ENCODE measurements at regions not wholly inside any gene's neighbourhood (a gene's known extent, or its start where the extent isn't known, plus 50 kb on each side); places are given as distances from the start of the nearest gene placed in this dataset.

DNA sequence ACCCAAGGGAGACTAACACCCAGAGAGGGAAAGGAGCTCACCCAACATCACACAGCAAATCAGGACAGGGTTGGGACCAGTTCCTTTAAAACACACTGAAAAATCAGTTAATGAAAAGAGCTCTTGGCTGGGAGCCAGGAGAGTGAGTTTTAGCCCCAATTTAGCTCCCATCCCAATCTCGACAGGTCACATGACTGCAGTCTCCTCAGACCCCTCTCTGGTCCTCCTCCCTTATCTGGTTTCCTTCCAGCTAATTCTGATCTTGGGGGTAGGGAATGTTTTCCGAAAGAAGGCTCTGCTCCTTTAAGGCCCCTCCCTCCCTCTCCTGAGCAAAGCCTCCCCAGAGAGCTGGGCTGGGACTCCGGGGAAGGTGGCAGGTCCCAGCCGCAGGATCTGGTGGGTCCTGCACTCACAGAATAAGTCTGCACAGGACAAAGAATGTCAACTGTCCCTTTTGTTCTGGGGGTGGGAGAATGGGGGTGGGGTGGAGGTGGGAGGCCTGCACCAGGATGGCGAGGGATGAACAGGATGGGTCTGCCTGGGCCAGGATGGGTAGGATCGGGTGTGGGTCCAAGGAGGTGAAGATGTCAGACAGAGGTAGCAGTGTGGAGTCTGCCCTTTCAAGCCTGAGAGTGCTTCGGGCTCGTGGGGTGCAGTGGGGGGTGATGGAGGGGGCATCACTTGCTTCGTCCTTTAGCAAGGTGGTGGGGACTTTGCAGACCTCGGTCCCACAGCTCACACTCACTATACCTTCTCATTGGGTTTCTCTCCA, 57.3 kb upstream of the SSBP3 start:
- TF ChIP-seq, protein P1, sequence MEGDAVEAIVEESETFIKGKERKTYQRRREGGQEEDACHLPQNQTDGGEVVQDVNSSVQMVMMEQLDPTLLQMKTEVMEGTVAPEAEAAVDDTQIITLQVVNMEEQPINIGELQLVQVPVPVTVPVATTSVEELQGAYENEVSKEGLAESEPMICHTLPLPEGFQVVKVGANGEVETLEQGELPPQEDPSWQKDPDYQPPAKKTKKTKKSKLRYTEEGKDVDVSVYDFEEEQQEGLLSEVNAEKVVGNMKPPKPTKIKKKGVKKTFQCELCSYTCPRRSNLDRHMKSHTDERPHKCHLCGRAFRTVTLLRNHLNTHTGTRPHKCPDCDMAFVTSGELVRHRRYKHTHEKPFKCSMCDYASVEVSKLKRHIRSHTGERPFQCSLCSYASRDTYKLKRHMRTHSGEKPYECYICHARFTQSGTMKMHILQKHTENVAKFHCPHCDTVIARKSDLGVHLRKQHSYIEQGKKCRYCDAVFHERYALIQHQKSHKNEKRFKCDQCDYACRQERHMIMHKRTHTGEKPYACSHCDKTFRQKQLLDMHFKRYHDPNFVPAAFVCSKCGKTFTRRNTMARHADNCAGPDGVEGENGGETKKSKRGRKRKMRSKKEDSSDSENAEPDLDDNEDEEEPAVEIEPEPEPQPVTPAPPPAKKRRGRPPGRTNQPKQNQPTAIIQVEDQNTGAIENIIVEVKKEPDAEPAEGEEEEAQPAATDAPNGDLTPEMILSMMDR (IDR thresholded peaks at IDR 0.05; ENCODE audit: extremely low read depth, missing control alignments), result no peak
- no peak for DNase-seq (ENCODE audit: low spot score)

DNA sequence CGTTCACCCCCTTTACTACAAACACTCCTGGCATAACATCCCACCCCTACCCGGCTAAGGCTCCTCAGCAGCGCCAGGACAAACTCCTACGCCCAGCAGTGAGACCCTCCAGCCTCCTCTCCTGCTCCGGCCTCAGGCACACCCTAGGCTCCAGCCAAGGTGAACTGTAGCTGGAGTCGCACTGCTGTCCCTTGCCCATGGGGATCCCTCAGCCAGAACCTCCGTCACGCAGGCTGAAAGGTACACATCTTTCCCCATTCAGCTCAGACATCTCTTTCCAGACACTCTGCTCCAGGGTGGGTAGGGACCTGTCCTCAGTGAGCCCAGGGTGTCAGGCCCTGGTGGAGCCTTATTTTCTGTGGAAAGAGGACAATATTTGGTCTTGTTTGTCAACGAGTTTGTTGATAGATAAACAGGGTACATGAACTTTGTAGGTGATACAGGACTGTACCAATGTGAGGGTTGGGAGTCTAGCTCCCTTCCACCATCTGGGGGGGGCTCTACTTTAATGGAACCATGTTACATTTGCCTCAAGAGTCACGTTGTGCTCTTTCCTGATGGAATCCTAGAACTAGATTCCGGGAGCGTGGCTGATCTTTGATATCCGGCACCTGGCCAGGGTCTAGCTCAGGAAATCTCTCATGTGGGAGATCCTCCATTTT, 56.5 kb upstream of the SSBP3 start:
- TF ChIP-seq, protein P1 (IDR thresholded peaks at IDR 0.05; ENCODE audit: extremely low read depth, missing control alignments), result no peak
- DNase-seq (ENCODE audit: low spot score), result no peak

DNA sequence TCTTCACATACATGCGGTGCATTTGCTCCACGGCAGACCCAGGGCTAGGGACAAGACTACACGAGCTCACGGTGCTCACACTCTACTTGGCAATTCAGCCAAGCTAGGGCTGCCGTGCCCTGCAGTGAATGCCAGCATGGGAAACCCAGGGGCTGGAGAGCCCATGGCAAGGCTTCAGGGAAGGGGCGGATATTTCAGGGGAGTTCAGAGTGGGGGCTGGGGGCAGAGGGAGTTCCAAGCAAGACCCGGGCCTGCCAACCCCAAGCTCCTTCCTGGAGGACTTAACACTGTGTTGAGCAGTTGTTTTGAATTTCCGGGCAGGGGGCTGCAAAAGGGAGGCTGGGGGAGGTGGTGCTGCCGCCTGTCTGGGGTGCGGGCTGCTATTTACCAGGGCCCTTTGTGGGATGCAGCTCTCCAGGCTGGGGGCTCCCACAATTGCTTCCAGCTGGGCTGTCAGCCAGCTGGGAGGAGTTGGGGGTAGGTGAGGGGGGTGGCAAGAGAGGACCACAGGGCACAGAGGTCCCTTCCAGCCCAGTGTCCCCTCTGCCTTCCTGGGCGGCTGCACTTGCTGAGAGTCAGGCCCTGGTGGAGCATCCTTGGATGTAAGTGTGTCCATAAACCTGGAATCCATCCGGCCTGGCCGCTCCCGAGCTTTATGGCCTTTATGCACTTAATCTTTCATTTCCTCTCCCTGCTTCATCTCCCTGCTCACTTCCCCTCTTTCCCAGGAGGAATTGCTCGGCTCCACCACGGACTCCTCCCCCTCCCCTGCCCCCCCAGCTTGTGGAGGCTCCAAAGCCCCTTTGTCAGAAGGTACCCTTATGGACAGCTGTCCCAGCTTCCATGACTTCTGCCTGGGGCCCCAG, 55.8 kb upstream of the SSBP3 start:
- DNase-seq (ENCODE audit: low spot score), result no peak
- TF ChIP-seq, protein P1 (IDR thresholded peaks at IDR 0.05; ENCODE audit: extremely low read depth, missing control alignments), result no peak

DNA sequence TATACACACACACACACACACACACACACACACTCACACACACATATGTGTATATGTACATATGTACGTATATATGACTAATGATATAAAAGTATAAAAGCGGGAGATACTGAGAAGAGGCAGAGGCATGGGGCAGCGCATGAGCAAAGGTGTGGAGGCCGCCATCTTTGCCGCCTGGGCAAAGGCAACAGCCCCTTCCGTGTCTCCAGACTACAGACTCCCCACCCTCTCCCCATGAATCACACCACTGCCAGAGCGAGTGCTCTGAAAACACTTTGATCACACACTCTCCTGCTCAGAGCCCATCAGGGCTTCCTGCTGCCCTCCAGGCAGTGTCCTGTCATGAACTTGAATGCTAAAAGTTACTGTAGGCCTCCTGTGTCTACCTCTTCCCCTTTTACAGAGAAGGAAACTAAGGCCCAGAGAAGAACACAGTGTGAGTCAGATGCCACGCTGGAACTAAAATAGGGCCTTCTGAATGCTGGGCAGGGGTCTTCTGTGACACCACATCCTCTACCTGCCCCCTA, 54.7 kb upstream of the SSBP3 start:
- TF ChIP-seq, protein P1 (IDR thresholded peaks at IDR 0.05; ENCODE audit: extremely low read depth, missing control alignments), result no peak
- no peak for DNase-seq (ENCODE audit: low spot score)

DNA sequence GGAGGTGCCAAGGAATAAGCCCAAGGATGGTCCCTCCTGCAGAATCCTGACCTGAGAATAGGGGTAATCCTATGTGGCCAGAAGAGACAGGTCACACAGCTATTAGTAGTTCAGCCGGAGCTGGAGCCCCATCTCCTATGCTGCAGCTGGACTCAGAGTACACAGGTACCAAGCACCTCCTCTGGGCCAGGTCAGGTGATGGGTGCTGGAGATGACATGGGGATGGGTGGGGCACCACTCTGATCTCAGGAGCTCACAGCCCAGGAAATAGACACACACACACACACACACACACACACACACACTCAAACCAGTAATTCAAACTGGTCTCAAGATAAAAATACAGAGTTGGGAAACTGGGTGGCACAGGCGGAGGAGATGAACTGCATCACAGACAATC, 54.2 kb upstream of the SSBP3 start:
- TF ChIP-seq, protein P1 (IDR thresholded peaks at IDR 0.05; ENCODE audit: extremely low read depth, missing control alignments), result no peak
- no peak for DNase-seq (ENCODE audit: low spot score)

DNA sequence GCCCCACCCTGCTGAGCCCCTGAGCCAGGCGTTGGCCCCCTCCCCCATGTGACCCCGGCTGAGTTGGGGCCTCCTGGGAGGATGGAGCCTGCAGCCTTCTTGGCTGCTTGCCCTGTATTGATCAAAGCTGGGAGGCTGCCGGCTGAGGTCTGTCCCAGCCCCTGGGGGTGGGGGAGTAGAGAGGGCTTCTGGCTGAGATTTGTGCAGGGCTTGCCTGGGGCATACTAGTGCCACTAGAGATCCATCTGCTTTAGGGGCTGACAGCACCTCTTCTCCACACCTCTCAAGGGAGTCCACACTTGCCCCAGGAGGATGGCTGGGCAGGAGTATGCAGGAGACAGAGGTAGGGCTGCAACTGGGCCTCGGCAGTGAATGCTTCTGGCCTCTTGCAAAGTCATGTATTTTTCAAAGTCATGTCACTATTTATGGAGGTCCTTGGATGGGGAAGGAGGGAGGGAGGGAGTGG, 53.6 kb upstream of the SSBP3 start:
- no peak for DNase-seq (ENCODE audit: low spot score)
- TF ChIP-seq, protein P1 (IDR thresholded peaks at IDR 0.05; ENCODE audit: extremely low read depth, missing control alignments), result no peak
